ENCODE measurements at regions not wholly inside any gene's neighbourhood (a gene's known extent, or its start where the extent isn't known, plus 50 kb on each side); places are given as distances from the start of the nearest gene placed in this dataset.
"Not testable (repeated sequence)": the region's sequence is repeated elsewhere in the genome, so short reads cannot be mapped to it uniquely, and the experiment has no call there.

DNA sequence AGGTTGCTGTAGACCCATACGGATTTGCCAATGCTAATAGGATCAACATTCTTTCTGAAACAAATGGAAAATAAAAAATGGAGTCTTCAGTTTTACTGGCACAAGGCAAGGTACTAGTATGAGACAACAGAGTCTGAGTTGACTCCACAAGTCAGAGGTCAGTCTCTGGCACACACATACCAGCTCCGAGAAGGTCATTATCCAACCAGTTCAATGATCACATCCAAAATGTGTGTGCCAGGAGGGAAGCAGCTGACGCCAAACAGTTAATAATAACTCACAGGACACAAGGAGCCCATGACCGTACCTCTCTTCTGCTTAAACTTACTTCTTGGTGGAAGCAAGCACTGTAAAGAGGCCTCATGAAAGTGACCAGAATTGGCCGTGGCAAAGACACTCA lies 528.6 kb downstream of the ZNF516 start:
- Histone ChIP-seq H3K36me3 (ENCODE audit: insufficient read depth, low read length) (no peaks in the 10 kb centered on the region), H3K27me3 (ENCODE audit: control insufficient read depth in 1 of 2, insufficient read depth in 2 of 2, low read length in 2 of 2) (no peaks in the 10 kb centered on the region), H3K4me3 (ENCODE audit: low read length) (no peak overlapping the region), H3K9me3 (ENCODE audit: control insufficient read depth in 1 of 2, insufficient read depth in 1 of 2, low read length in 2 of 2) (peaks cover 0 to 5% of the 10 kb centered on the region in 2 experiments), H3K4me1 (ENCODE audit: insufficient read depth, low read length) (no peaks in the 10 kb centered on the region), H3K27ac (ENCODE audit: low read depth in 1 of 2, low read length in 2 of 2) (no peak overlapping the region)
- Mint-ChIP-seq H3K36me3 (ENCODE audit: low read depth) (no peaks in the 10 kb centered on the region), H3K4me1 (ENCODE audit: low read depth) (no peaks in the 10 kb centered on the region), H3K9me3 (no peaks in the 10 kb centered on the region), H3K27ac (no peak overlapping the region), H3K4me3 (no peak overlapping the region), H3K27me3 (peaks cover 4% of the 10 kb centered on the region)
- ATAC-seq (ENCODE audit: poor library complexity) (no peak), DNase-seq (no peak)
- CTCF ChIA-PET, result no interaction called here
- intact Hi-C loops (cut with DNase I, micrococcal nuclease), result no loop called here
- POLR2A ChIA-PET, result no interaction called here
- TF ChIP-seq, protein P1, sequence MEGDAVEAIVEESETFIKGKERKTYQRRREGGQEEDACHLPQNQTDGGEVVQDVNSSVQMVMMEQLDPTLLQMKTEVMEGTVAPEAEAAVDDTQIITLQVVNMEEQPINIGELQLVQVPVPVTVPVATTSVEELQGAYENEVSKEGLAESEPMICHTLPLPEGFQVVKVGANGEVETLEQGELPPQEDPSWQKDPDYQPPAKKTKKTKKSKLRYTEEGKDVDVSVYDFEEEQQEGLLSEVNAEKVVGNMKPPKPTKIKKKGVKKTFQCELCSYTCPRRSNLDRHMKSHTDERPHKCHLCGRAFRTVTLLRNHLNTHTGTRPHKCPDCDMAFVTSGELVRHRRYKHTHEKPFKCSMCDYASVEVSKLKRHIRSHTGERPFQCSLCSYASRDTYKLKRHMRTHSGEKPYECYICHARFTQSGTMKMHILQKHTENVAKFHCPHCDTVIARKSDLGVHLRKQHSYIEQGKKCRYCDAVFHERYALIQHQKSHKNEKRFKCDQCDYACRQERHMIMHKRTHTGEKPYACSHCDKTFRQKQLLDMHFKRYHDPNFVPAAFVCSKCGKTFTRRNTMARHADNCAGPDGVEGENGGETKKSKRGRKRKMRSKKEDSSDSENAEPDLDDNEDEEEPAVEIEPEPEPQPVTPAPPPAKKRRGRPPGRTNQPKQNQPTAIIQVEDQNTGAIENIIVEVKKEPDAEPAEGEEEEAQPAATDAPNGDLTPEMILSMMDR (IDR thresholded peaks at IDR 0.05), result no peak

DNA sequence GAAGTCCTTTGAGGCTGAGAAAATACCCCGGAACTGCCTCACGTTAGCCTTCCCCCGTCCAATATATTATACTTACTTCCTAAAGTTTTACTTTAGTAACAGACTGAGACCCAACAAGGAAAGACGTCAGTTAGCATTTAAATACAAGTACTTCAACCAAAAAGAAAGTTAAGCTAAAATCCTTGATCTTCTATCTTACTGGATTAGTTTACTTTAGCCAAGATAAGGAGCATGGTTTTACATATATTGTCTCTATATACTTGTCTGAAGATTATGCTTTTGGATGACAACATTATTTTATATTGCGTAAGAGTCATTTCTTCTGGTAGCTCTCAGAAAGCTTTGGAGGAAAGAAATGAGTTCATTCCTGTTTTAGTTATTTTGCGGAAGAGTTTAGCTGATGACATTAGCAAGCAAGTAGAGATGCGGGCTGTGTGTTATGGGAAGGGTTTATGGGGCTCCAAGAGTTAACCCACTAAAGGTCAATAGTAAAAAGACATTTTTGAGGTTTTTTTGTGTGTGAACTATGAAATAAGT lies 532.9 kb downstream of the ZNF516 start:
- Mint-ChIP-seq H3K9me3 (no peaks in the 10 kb centered on the region), H3K4me1 (ENCODE audit: low read depth) (no peaks in the 10 kb centered on the region), H3K27me3 (peaks cover 4% of the 10 kb centered on the region), H3K4me3 (no peak overlapping the region), H3K36me3 (ENCODE audit: low read depth) (no peaks in the 10 kb centered on the region), H3K27ac (no peak overlapping the region)
- DNase-seq (no peak), ATAC-seq (ENCODE audit: poor library complexity) (no peak)
- Histone ChIP-seq H3K4me1 (ENCODE audit: insufficient read depth, low read length) (no peaks in the 10 kb centered on the region), H3K4me3 (ENCODE audit: low read length) (no peak overlapping the region), H3K36me3 (ENCODE audit: insufficient read depth, low read length) (no peaks in the 10 kb centered on the region), H3K27me3 (ENCODE audit: control insufficient read depth in 1 of 2, insufficient read depth in 2 of 2, low read length in 2 of 2) (no peaks in the 10 kb centered on the region), H3K9me3 (ENCODE audit: control insufficient read depth in 1 of 2, insufficient read depth in 1 of 2, low read length in 2 of 2) (no peaks in the 10 kb centered on the region), H3K27ac (ENCODE audit: low read depth in 1 of 2, low read length in 2 of 2) (no peak overlapping the region)
- POLR2A ChIA-PET, result no interaction called here
- CTCF ChIA-PET, result no interaction called here
- TF ChIP-seq, protein P1 (IDR thresholded peaks at IDR 0.05), result no peak
- intact Hi-C loops (cut with DNase I, micrococcal nuclease), result no loop called here

DNA sequence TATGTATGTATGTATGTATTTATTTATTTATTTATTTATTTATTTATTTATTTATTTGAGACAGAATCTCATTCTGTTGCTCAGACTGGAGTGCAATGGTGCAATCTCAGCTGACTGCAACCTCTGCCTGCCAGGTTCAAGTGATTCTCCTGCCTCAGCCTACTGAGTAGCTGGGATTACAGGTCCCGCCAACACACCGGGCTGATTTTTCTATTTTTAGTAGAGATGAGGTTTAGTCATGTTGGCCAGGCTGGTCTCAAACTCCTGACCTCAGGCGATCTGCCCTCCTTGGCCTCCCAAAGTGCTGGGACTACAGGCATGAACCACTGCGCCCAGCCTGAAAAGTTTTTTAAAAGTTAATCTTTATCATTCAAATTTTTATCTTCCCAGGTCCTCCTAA lies 532.9 kb upstream of the SMIM21 start:
- not testable (repeated sequence) for H3K9me3 Mint-ChIP-seq, H3K4me3 Mint-ChIP-seq, DNase-seq

DNA sequence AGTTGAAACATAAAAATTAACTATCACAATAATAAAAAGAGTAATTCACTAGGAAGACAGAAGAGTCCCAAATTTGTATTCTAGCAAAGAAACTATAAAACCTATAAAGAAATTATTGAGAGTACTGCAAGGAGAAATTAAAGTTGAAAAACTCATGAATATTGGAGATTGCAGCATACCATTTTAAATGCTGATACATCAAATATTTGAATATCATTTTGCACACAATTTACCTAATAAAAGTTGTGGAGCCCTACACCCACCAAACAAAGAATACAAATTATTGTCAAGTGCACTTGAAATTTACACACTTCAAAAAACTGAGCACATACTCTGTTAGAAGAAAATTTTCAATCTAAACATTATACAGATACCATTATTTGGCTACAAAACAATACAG lies 531.6 kb upstream of the SMIM21 start:
- Histone ChIP-seq H3K36me3 (ENCODE audit: insufficient read depth, low read length) (no peaks in the 10 kb centered on the region), H3K9me3 (ENCODE audit: control insufficient read depth in 1 of 2, insufficient read depth in 1 of 2, low read length in 2 of 2) (no peaks in the 10 kb centered on the region), H3K27me3 (ENCODE audit: control insufficient read depth in 1 of 2, insufficient read depth in 2 of 2, low read length in 2 of 2) (no peaks in the 10 kb centered on the region), H3K4me1 (ENCODE audit: insufficient read depth, low read length) (no peaks in the 10 kb centered on the region), H3K27ac (ENCODE audit: low read depth in 1 of 2, low read length in 2 of 2) (no peak overlapping the region), H3K4me3 (ENCODE audit: low read length) (no peak overlapping the region)
- DNase-seq (no peak), ATAC-seq (ENCODE audit: poor library complexity) (no peak)
- H3K9me3 Mint-ChIP-seq, result peaks cover 2% of the 10 kb centered on the region
- intact Hi-C loops (cut with DNase I, micrococcal nuclease), result no loop called here
- H3K4me1 Mint-ChIP-seq (ENCODE audit: low read depth), result no peaks in the 10 kb centered on the region
- H3K27me3 Mint-ChIP-seq, result peaks cover 6% of the 10 kb centered on the region
- H3K4me3 Mint-ChIP-seq, result no peak overlapping the region
- TF ChIP-seq, protein P1 (IDR thresholded peaks at IDR 0.05), result no peak
- ChIA-PET POLR2A (no interaction called here), CTCF (no interaction called here)
- no peaks in the 10 kb centered on the region for H3K36me3 Mint-ChIP-seq (ENCODE audit: low read depth)
- H3K27ac Mint-ChIP-seq, result no peak overlapping the region

More for the DNA sequence above, 532.9 kb upstream of the SMIM21 start:
- H3K27me3 ChIP-seq (ENCODE audit: control insufficient read depth in 1 of 2, insufficient read depth in 2 of 2, low read length in 2 of 2); H3K4me3 ChIP-seq (ENCODE audit: low read length); H3K4me1 ChIP-seq (ENCODE audit: insufficient read depth, low read length); H3K27me3 Mint-ChIP-seq; H3K36me3 Mint-ChIP-seq (ENCODE audit: low read depth); ATAC-seq (ENCODE audit: poor library complexity); H3K27ac Mint-ChIP-seq; intact Hi-C loops (cut with DNase I, micrococcal nuclease); H3K4me1 Mint-ChIP-seq (ENCODE audit: low read depth); POLR2A ChIA-PET; H3K9me3 ChIP-seq (ENCODE audit: control insufficient read depth in 1 of 2, insufficient read depth in 1 of 2, low read length in 2 of 2); CTCF ChIA-PET; H3K27ac ChIP-seq (ENCODE audit: low read depth in 1 of 2, low read length in 2 of 2); H3K36me3 ChIP-seq (ENCODE audit: insufficient read depth, low read length): not testable (repeated sequence)
